ENCODE measurements at regions not wholly inside any gene's neighbourhood (a gene's known extent, or its start where the extent isn't known, plus 50 kb on each side); places are given as distances from the start of the nearest gene placed in this dataset.
"Not testable (repeated sequence)": the region's sequence is repeated elsewhere in the genome, so short reads cannot be mapped to it uniquely, and the experiment has no call there.

DNA sequence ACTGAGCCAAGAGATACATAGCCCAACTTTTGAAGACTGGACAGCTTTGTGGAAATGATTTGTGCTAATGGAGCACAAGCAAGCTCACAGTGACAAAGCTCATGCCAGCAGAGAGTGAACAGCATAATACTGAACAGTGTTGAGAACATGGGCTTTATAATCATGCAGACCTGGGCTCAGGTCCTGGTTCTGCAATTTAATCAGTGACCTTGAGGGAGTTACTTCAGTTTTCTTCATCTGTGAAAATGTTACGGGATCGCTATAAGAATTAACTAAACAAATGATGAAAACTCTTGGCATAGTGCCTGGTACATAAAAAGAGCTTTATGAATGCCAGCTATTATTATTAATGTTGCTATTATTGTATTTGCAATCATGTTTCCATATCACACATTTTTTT lies 690.5 kb upstream of the LRRN3 start:
- no peak for DNase-seq

GRCh38 chr7:110407242-110407641 lies 683.7 kb upstream of the LRRN3 start:
- DNase-seq = no peak

DNA sequence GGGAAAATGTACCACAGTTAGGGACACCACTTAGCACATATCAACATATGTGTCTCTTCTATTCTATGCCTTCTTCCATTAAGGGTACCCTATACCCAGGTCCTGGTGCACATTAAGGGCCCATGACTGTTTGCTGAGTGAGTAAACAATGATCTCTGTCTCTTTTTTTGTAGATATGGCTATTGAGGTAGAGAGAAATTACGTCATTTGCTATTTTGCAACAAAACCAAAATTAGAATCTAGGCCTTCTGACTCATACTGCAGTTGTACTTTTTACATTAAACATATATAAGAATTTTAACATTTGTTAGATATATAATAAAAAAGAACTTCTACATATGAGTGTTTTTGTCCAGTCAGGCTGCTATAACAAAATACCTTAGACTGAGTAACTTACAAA lies 683.2 kb upstream of the LRRN3 start:
- DNase-seq = no peak

DNA sequence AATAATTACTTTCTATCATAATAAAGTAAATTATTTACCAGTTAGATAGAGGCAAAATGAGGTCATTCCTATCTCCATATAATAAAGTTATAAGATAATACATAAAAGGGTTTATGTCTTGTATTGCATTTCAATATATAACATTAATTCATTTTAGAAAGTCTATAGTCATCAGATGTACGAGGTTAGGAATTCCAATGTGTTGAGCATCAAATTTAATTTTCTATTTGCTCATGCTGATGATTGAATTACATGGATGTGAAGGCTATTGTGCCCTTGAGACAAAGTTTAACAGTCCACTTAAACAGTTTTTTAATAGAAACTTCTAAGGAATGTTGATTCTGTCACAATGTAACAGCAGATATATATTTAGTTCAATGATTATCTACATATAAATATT lies 678.3 kb upstream of the LRRN3 start:
- DNase-seq = no peak

GRCh38 chr7:110413038-110413437 lies 677.9 kb upstream of the LRRN3 start:
- DNase-seq = no peak

DNA sequence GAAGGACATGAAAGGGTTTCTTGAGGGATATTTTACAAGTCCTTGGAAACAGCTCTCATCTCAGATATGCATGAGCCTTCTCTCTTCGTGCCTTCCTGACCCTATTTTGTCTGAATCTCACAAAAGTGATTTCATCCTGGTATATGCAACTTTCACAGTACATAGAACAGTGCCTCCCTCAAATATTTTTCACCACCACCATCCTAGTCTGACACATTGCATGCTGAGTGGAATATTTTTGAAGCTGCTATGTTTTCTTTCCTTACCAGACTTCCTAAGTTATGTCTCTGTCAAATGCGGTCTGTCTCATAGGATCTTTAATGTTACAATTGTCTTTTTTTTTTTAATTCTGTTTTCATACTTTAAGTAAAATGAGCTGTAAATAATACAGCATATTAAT lies 673.3 kb upstream of the LRRN3 start:
- DNase-seq = no peak

- peak; percentile 57 for DNase-seq
Observed at GRCh38 chr7:110418659-110419280, 672.2 kb upstream of the LRRN3 start.

- DNase-seq = no peak
Observed at GRCh38 chr7:110420788-110421187, 670.1 kb upstream of the LRRN3 start.

DNA sequence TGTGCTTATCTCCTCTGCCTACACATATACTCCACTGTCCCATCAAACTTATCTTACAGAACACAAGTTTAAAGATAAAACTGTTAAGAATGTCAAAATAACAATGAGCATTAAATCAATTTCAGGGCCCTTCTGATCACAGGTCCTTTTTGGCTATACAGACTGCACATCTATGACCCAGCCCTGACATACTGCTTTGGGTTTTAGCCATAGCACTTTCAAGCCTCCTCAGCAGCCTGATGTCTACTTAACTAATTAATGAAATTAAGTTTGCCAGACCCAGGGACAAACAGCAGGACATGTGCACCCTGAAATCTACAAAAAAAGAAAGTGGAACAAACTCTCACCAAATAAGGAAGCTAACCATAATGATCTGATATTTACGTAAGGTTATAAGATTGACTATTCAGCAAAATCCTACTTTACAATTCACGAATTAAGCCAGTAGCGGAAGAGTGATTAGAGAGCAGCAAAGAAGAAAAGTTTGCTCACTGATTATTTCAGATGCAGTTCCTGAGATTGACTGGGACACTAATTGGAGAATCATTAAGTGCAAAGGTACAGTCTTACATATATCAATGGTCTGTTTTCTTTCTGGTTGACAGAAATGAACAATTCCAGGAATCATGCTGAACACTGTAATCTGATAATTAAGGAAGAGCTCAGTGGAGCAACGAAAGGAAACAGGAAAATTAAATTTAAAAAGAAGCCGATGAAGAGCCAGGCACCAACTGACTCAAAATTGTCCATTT lies 669.3 kb upstream of the LRRN3 start:
- no peak for DNase-seq

DNA sequence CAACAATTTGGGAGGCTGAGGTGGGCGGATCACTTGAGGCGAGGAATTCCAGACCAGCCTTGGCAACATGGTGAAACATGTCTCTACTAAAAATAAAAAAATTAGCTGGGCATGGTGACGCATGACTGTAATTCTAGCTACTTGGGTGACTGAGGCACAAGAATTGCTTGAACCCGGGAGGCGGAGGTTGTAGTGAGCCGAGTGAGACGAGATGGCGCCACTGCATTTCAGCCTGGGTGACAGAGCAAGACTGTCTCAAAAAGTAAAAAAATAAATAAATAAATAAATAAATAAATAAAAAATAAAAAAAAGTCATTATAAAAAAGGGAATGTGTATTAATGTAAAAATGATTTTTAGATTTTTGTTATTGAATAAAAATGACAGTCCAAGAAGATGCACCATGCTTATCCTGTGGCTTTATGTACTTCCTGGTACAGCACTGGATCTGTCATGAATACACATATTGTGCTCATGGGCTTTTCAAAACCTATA lies 658.8 kb upstream of the LRRN3 start:
- DNase-seq = no peak

GRCh38 chr7:110438926-110439325 lies 652.0 kb upstream of the LRRN3 start:
- not testable (repeated sequence) for DNase-seq

- DNase-seq = peak; percentile 56
Observed at GRCh38 chr7:110442381-110442837, 648.5 kb upstream of the LRRN3 start.

DNA sequence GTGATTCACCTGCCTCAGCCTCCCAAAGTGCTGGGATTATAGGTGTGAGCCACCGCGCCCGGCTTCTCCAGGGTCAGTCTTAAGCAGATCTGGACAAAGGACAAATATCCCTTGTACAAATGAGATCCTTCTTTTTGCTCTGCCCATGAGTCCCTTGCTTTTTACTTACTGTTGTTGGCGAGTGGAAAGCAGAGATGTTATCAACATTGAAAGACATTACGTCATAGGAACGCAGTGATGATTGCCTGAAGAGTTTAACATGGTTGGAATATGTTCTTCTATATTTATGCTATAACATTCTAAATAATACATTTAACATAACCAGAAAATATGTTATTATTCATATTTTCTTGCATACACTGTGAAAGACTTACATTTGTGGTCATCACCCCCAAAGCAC lies 644.3 kb upstream of the LRRN3 start:
- DNase-seq = no peak

GRCh38 chr7:110448918-110449317 lies 642.0 kb upstream of the LRRN3 start:
- DNase-seq = no peak

DNA sequence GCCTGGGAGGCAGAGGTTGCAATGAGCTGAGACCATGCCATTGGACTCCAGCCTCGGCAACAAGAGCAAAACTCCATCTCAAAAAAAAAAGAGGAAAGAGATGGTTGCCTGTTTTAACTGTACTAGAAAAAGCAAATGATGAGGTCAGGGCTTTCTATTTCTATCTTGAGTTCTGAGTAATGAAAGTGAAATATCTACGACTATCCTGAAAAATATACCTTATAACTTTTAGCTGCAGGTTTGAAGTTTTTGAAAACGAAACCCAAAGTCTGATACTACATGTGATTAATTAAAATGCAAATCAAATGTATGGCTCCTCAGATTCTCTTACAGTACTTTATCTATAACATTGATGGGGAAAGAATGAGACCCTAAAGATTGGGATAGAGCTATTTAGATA lies 636.2 kb upstream of the LRRN3 start:
- no peak for DNase-seq

GRCh38 chr7:110461621-110462020 lies 629.3 kb upstream of the LRRN3 start:
- no peak for DNase-seq

DNA sequence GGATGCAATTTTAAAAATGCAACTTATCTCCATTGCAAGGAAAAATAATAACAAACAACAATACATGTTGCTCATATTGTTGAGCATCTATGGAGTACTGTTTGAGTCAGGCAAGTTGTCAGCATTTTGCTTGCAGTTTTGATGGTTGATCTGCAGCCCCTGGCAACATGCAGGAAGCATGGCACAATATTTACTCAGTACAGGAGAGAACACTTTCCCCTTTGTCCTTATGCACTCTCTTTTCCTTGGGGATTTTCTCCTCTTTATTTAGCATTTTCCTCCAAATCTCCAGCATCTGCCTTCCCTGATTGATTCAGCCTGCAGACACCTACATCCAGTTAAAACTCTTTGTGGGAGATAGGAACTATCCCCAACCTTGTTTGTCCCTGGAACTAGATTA lies 620.5 kb upstream of the LRRN3 start:
- DNase-seq = no peak

GRCh38 chr7:110472419-110472818 lies 618.5 kb upstream of the LRRN3 start:
- DNase-seq = not testable (repeated sequence)

GRCh38 chr7:110480964-110481363 lies 610.0 kb upstream of the LRRN3 start:
- no peak for DNase-seq

DNA sequence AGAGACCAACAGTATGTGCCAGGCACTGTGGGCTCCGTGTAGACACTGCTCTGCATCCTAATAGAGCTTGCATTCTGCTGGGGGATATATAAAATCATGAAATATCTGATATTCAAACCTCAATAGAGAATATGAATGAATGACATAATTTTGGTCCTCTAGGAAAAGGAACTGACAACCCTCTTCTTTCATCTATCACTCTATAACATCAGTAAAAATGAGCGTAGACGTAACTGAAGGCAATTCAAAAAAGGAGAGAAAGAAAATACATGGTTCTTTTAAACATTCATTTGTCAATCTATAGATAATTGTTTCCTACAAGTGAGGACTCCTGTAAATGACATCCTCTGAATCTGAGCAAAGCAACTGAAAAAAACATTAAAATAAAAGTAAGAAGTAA lies 607.4 kb upstream of the LRRN3 start:
- no peak for DNase-seq

GRCh38 chr7:110484356-110484755 lies 606.6 kb upstream of the LRRN3 start:
- DNase-seq = no peak

- no peak for DNase-seq
Observed at GRCh38 chr7:110486549-110486948, 604.4 kb upstream of the LRRN3 start.

- no peak for DNase-seq
Observed at GRCh38 chr7:110502888-110503465, 588.0 kb upstream of the LRRN3 start.
